ENCODE measurements at regions not wholly inside any gene's neighbourhood (a gene's known extent, or its start where the extent isn't known, plus 50 kb on each side); places are given as distances from the start of the nearest gene placed in this dataset.

- H3K4me2 ChIP-seq, result no peak overlapping the region
- no peak overlapping the region for H3K4me3 Mint-ChIP-seq
- no peak overlapping the region for H3K4me3 ChIP-seq
- no peak overlapping the region for H3K27ac ChIP-seq (ENCODE audit: low read depth)
- H3F3A ChIP-seq (replicated peaks; ENCODE audit: low read depth), result no peaks in the 10 kb centered on the region
- H2AFZ ChIP-seq, result no peak overlapping the region
- peaks cover 28% of the 10 kb centered on the region for H3K4me1 Mint-ChIP-seq
- no peak for TF ChIP-seq STAT1 (IDR thresholded peaks at IDR 0.05; ENCODE audit: unreplicated experiment)
- no peak for TF ChIP-seq JUNB (IDR thresholded peaks at IDR 0.05; ENCODE audit: unreplicated experiment)
- no peak for TF ChIP-seq EZH2phosphoT487 (IDR thresholded peaks at IDR 0.05; ENCODE audit: unreplicated experiment)
- no peak for TF ChIP-seq CTCF (conservative IDR thresholded peaks at IDR 0.05; ENCODE audit: low read depth in 2 of 2)
- no peak for TF ChIP-seq ZNF462 (CRISPR knock-in tag; IDR thresholded peaks at IDR 0.05)
- TF ChIP-seq EZH2 (IDR thresholded peaks at IDR 0.05; ENCODE audit: low read depth, unreplicated experiment), result no peak
- H3K9me2 ChIP-seq (ENCODE audit: insufficient read depth), result no peaks in the 10 kb centered on the region; the same call in 1 of the 2 replicates
- no peaks in the 10 kb centered on the region for H3K36me3 ChIP-seq (ENCODE audit: insufficient read depth)
- DNase-seq (ENCODE audit: low spot score) (no peak), ATAC-seq (no peak)
- H3K79me2 ChIP-seq (replicated peaks; ENCODE audit: insufficient read depth), result no peaks in the 10 kb centered on the region
- no peaks in the 10 kb centered on the region for H4K20me1 ChIP-seq (replicated peaks; ENCODE audit: insufficient read depth)
- H3K9me3 Mint-ChIP-seq, result no peaks in the 10 kb centered on the region
- peaks cover 10% of the 10 kb centered on the region; the same call in 1 of the 2 replicates for H3K4me1 ChIP-seq (ENCODE audit: insufficient read depth)
- no peaks in the 10 kb centered on the region for H3K36me3 Mint-ChIP-seq (ENCODE audit: low read depth)
- peaks cover 10% of the 10 kb centered on the region for H3K27me3 Mint-ChIP-seq (ENCODE audit: insufficient read depth, low read depth, poor library complexity)
- H3K27me3 ChIP-seq (ENCODE audit: insufficient read depth), result no peaks in the 10 kb centered on the region
- H3K27ac Mint-ChIP-seq, result no peak overlapping the region
These were observed 236.6 kb upstream of the RAB4A start for GRCh38 chr1:229034342-229034741.

Data from GM23338 (cell line).